Parathyroid adenoma (tissue), 2 donors: ENCODE measurements at regions not wholly inside any gene's neighbourhood (a gene's known extent, or its start where the extent isn't known, plus 50 kb on each side); places are given as distances from the start of the nearest gene placed in this dataset.

Source experiments
- H2AFZ ChIP-seq: fragments of 300-600 bp; sonication (generic); one replicate; pipeline ENCODE4 v1.7.0; 2017; ENCODE audit warnings: antibody characterized with exemption, mild to moderate bottlenecking
- H3K27ac ChIP-seq: fragments of 300-600 bp; sonication (generic); one replicate; pipeline ENCODE4 v1.7.0; 2017
- H3K27me3 ChIP-seq: fragments of 300-600 bp; sonication (generic); one replicate; pipeline ENCODE4 v1.7.0; 2017; ENCODE audit warnings: low read length; ENCODE audit not compliant: control insufficient read depth, insufficient read depth
- H3K36me3 ChIP-seq: fragments of 300-600 bp; sonication (generic); one replicate; pipeline ENCODE4 v1.7.0; 2017; ENCODE audit warnings: low read length; ENCODE audit not compliant: control insufficient read depth, insufficient read depth
- H3K4me1 ChIP-seq: fragments of 300-600 bp; sonication (generic); one replicate; pipeline ENCODE4 v1.7.0; 2017; ENCODE audit warnings: control low read depth
- H3K4me2 ChIP-seq: fragments of 300-600 bp; sonication (generic); one replicate; pipeline ENCODE4 v1.7.0; 2017; ENCODE audit warnings: low read length
- H3K4me3 ChIP-seq: fragments of 300-600 bp; sonication (generic); one replicate; pipeline ENCODE4 v1.7.0; 2017; ENCODE audit warnings: low read depth, low read length
- H3K79me2 ChIP-seq: fragments of 300-600 bp; sonication (generic); one replicate; pipeline ENCODE4 v1.7.0; 2017; ENCODE audit warnings: control low read depth
- H3K9ac ChIP-seq: fragments of 300-600 bp; sonication (generic); one replicate; pipeline ENCODE4 v1.7.0; 2017; ENCODE audit warnings: mild to moderate bottlenecking
- H3K9me3 ChIP-seq: fragments of 300-600 bp; sonication (generic); one replicate; pipeline ENCODE4 v1.7.0; 2017; ENCODE audit warnings: low read length; ENCODE audit not compliant: control insufficient read depth
- CTCF ChIP-seq: fragments of 300-600 bp; sonication (generic); IDR thresholded peaks from one replicate; pipeline ENCODE4 v1.7.0; 2017; ENCODE audit warnings: antibody characterized with exemption, mild to moderate bottlenecking
- donor health status: primary hyperparathyroidism.

- Histone ChIP-seq H3K36me3 (no peaks in the 10 kb centered on the region), H3K4me1 (no peaks in the 10 kb centered on the region), H3K9ac (no peak overlapping the region), H2AFZ (no peak overlapping the region), H3K9me3 (no peaks in the 10 kb centered on the region), H3K27ac (no peak overlapping the region), H3K4me2 (no peak overlapping the region), H3K79me2 (no peaks in the 10 kb centered on the region), H3K27me3 (no peaks in the 10 kb centered on the region), H3K4me3 (no peak overlapping the region)
- no peak for TF ChIP-seq CTCF
Observed at GRCh38 chr6:95410168-95410567, 167.2 kb upstream of the MANEA start.

GRCh38 chr6:95413789-95414188 is 163.5 kb upstream of the MANEA start:
- H3K27ac ChIP-seq = no peak overlapping the region
- H3K36me3 ChIP-seq = no peaks in the 10 kb centered on the region
- no peak overlapping the region for H3K4me2 ChIP-seq
- no peaks in the 10 kb centered on the region for H3K9me3 ChIP-seq
- H3K9ac ChIP-seq = no peak overlapping the region
- no peaks in the 10 kb centered on the region for H3K79me2 ChIP-seq
- TF ChIP-seq CTCF = no peak
- H3K27me3 ChIP-seq = no peaks in the 10 kb centered on the region
- no peak overlapping the region for H3K4me3 ChIP-seq
- H3K4me1 ChIP-seq = no peaks in the 10 kb centered on the region
- H2AFZ ChIP-seq = no peak overlapping the region

- no peak overlapping the region for H3K9ac ChIP-seq
- H3K4me3 ChIP-seq = no peak overlapping the region
- H3K9me3 ChIP-seq = no peaks in the 10 kb centered on the region
- H3K27ac ChIP-seq = no peak overlapping the region
- H3K36me3 ChIP-seq = no peaks in the 10 kb centered on the region
- no peaks in the 10 kb centered on the region for H3K79me2 ChIP-seq
- H3K4me1 ChIP-seq = no peaks in the 10 kb centered on the region
- no peaks in the 10 kb centered on the region for H3K27me3 ChIP-seq
- H3K4me2 ChIP-seq = no peak overlapping the region
- no peak for TF ChIP-seq CTCF
- no peak overlapping the region for H2AFZ ChIP-seq
Observed at GRCh38 chr6:95417856-95418255, 159.5 kb upstream of the MANEA start.

- no peak overlapping the region for H3K4me2 ChIP-seq
- H3K4me1 ChIP-seq = no peaks in the 10 kb centered on the region
- no peak overlapping the region for H3K27ac ChIP-seq
- no peaks in the 10 kb centered on the region for H3K27me3 ChIP-seq
- H3K9me3 ChIP-seq = no peaks in the 10 kb centered on the region
- H3K4me3 ChIP-seq = no peak overlapping the region
- TF ChIP-seq CTCF = no peak
- no peak overlapping the region for H2AFZ ChIP-seq
- no peak overlapping the region for H3K9ac ChIP-seq
- no peaks in the 10 kb centered on the region for H3K79me2 ChIP-seq
- H3K36me3 ChIP-seq = no peaks in the 10 kb centered on the region
Observed at GRCh38 chr6:95420792-95421191, 156.5 kb upstream of the MANEA start.

- no peaks in the 10 kb centered on the region for H3K36me3 ChIP-seq
- H3K27me3 ChIP-seq = no peaks in the 10 kb centered on the region
- no peaks in the 10 kb centered on the region for H3K4me1 ChIP-seq
- no peak overlapping the region for H3K4me3 ChIP-seq
- no peak overlapping the region for H3K4me2 ChIP-seq
- H3K79me2 ChIP-seq = no peaks in the 10 kb centered on the region
- H3K27ac ChIP-seq = no peak overlapping the region
- H3K9ac ChIP-seq = no peak overlapping the region
- TF ChIP-seq CTCF = no peak
- H3K9me3 ChIP-seq = no peaks in the 10 kb centered on the region
- H2AFZ ChIP-seq = no peak overlapping the region
Observed at GRCh38 chr6:95423331-95423730, 154.0 kb upstream of the MANEA start.
